Activated CD4-positive, alpha-beta memory T cell treated with anti-CD3 and anti-CD28 coated beads, Interleukin-2, amount 10 ng/mL, durations not matched to agents 7 days and 5 days (primary cell): ENCODE measurements at regions not wholly inside any gene's neighbourhood (a gene's known extent, or its start where the extent isn't known, plus 50 kb on each side); places are given as distances from the start of the nearest gene placed in this dataset.
"Not testable (repeated sequence)": the region's sequence is repeated elsewhere in the genome, so short reads cannot be mapped to it uniquely, and the experiment has no call there.

ENCODE experiments used
- CTCF ChIA-PET: fragments of 350-600 bp; sonication (Branson Sonifier 250); formaldehyde crosslinking; loops from one replicate; lab custom pipeline; 2021; ENCODE audit warnings: antibody characterized with exemption, inconsistent platforms; lab: Charles Lee
- POLR2A ChIA-PET: fragments of 350-600 bp; sonication (Branson Sonifier 250); formaldehyde crosslinking; loops from one replicate; lab custom pipeline; 2021; ENCODE audit warnings: antibody characterized with exemption; lab: Charles Lee
- DNase-seq: peaks from one replicate; pipeline ENCODE4 v3.0.0-alpha.2; 2020
- H3K27ac Mint-ChIP-seq: one replicate; pipeline ENCODE4 v1.8.0; 2021; ENCODE audit warnings: mild to moderate bottlenecking, mixed read lengths
- H3K27me3 Mint-ChIP-seq: one replicate; pipeline ENCODE4 v1.8.0; 2021; ENCODE audit warnings: mixed read lengths
- H3K36me3 Mint-ChIP-seq: one replicate; pipeline ENCODE4 v1.8.0; 2021; ENCODE audit warnings: low read depth, mixed read lengths
- H3K4me1 Mint-ChIP-seq: one replicate; pipeline ENCODE4 v1.8.0; 2021; ENCODE audit warnings: mixed read lengths
- H3K4me3 Mint-ChIP-seq: one replicate; pipeline ENCODE4 v1.8.0; 2021; ENCODE audit warnings: mild to moderate bottlenecking, mixed read lengths
- H3K9me3 Mint-ChIP-seq: one replicate; pipeline ENCODE4 v1.8.0; 2021; ENCODE audit warnings: mixed read lengths

- CTCF ChIA-PET, H3K27ac Mint-ChIP-seq, H3K27me3 Mint-ChIP-seq, H3K4me3 Mint-ChIP-seq, H3K36me3 Mint-ChIP-seq, H3K4me1 Mint-ChIP-seq, POLR2A ChIA-PET, DNase-seq: not testable (repeated sequence)
- peaks cover 14% of the 10 kb centered on the region for H3K9me3 Mint-ChIP-seq
These were observed 160.6 kb downstream of the EMB start for GRCh38 chr5:50280461-50280860.
